ENCODE measurements at regions not wholly inside any gene's neighbourhood (a gene's known extent, or its start where the extent isn't known, plus 50 kb on each side); places are given as distances from the start of the nearest gene placed in this dataset.
"Not testable (repeated sequence)": the region's sequence is repeated elsewhere in the genome, so short reads cannot be mapped to it uniquely, and the experiment has no call there.

- no peak for ATAC-seq
Measured at GRCh38 chr5:9833871-9834270, 203.7 kb upstream of the TAS2R1 start.

GRCh38 chr5:9832921-9833320 lies 202.8 kb upstream of the TAS2R1 start:
- Mint-ChIP-seq H3K9me3 (no peaks in the 10 kb centered on the region), H3K4me3 (no peak overlapping the region), H3K36me3 (ENCODE audit: low read depth) (no peaks in the 10 kb centered on the region), H3K4me1 (no peaks in the 10 kb centered on the region), H3K27me3 (no peaks in the 10 kb centered on the region), H3K27ac (no peak overlapping the region)
- no peak for ATAC-seq
- no peak for DNase-seq

More at GRCh38 chr5:9833871-9834270, 203.7 kb upstream of the TAS2R1 start:
- no peaks in the 10 kb centered on the region for H3K9me3 Mint-ChIP-seq
- H3K36me3 Mint-ChIP-seq (ENCODE audit: low read depth) = no peaks in the 10 kb centered on the region
- H3K4me1 Mint-ChIP-seq = no peaks in the 10 kb centered on the region
- no peaks in the 10 kb centered on the region for H3K27me3 Mint-ChIP-seq
- DNase-seq = no peak
- no peak overlapping the region for H3K27ac Mint-ChIP-seq
- no peak overlapping the region for H3K4me3 Mint-ChIP-seq

GRCh38 chr5:9831823-9832222 lies 201.7 kb upstream of the TAS2R1 start:
- no peak overlapping the region for H3K4me3 Mint-ChIP-seq
- DNase-seq (no peak), ATAC-seq (no peak)
- no peaks in the 10 kb centered on the region for H3K27me3 Mint-ChIP-seq
- H3K27ac Mint-ChIP-seq = no peak overlapping the region
- H3K9me3 Mint-ChIP-seq = no peaks in the 10 kb centered on the region
- H3K36me3 Mint-ChIP-seq (ENCODE audit: low read depth) = no peaks in the 10 kb centered on the region
- H3K4me1 Mint-ChIP-seq = no peaks in the 10 kb centered on the region

GRCh38 chr5:9830184-9830583 lies 200.0 kb upstream of the TAS2R1 start:
- ATAC-seq (no peak), DNase-seq (no peak)
- Mint-ChIP-seq H3K27ac (no peak overlapping the region), H3K4me3 (no peak overlapping the region), H3K27me3 (no peaks in the 10 kb centered on the region), H3K9me3 (no peaks in the 10 kb centered on the region), H3K4me1 (no peaks in the 10 kb centered on the region), H3K36me3 (ENCODE audit: low read depth) (no peaks in the 10 kb centered on the region)

GRCh38 chr5:9829621-9830020 lies 199.5 kb upstream of the TAS2R1 start:
- no peaks in the 10 kb centered on the region for H3K9me3 Mint-ChIP-seq
- no peaks in the 10 kb centered on the region for H3K27me3 Mint-ChIP-seq
- H3K4me3 Mint-ChIP-seq = no peak overlapping the region
- H3K27ac Mint-ChIP-seq = no peak overlapping the region
- no peak for ATAC-seq
- no peaks in the 10 kb centered on the region for H3K4me1 Mint-ChIP-seq
- DNase-seq = no peak
- no peaks in the 10 kb centered on the region for H3K36me3 Mint-ChIP-seq (ENCODE audit: low read depth)

GRCh38 chr5:9820691-9821449 lies 190.7 kb upstream of the TAS2R1 start:
- H3K4me1 Mint-ChIP-seq = no peaks in the 10 kb centered on the region
- DNase-seq = no peak
- no peak overlapping the region for H3K4me3 Mint-ChIP-seq
- no peak for ATAC-seq
- H3K27ac Mint-ChIP-seq = no peak overlapping the region
- H3K9me3 Mint-ChIP-seq = no peaks in the 10 kb centered on the region
- H3K27me3 Mint-ChIP-seq = no peaks in the 10 kb centered on the region
- no peaks in the 10 kb centered on the region for H3K36me3 Mint-ChIP-seq (ENCODE audit: low read depth)

GRCh38 chr5:9818340-9818845 lies 188.2 kb upstream of the TAS2R1 start:
- ATAC-seq = no peak
- Mint-ChIP-seq H3K36me3 (ENCODE audit: low read depth) (no peaks in the 10 kb centered on the region), H3K27me3 (no peaks in the 10 kb centered on the region), H3K27ac (no peak overlapping the region), H3K9me3 (no peaks in the 10 kb centered on the region), H3K4me3 (no peak overlapping the region), H3K4me1 (no peaks in the 10 kb centered on the region)
- DNase-seq = no peak

GRCh38 chr5:9817819-9818218 lies 187.7 kb upstream of the TAS2R1 start:
- DNase-seq = no peak
- no peak for ATAC-seq
- Mint-ChIP-seq H3K4me1 (no peaks in the 10 kb centered on the region), H3K27ac (no peak overlapping the region), H3K4me3 (no peak overlapping the region), H3K27me3 (no peaks in the 10 kb centered on the region), H3K36me3 (ENCODE audit: low read depth) (no peaks in the 10 kb centered on the region), H3K9me3 (no peaks in the 10 kb centered on the region)

GRCh38 chr5:9815051-9815450 lies 184.9 kb upstream of the TAS2R1 start:
- H3K36me3 Mint-ChIP-seq (ENCODE audit: low read depth) = no peaks in the 10 kb centered on the region
- H3K9me3 Mint-ChIP-seq = no peaks in the 10 kb centered on the region
- H3K4me3 Mint-ChIP-seq = no peak overlapping the region
- no peak overlapping the region for H3K27ac Mint-ChIP-seq
- ATAC-seq = no peak
- no peak for DNase-seq
- H3K4me1 Mint-ChIP-seq = no peaks in the 10 kb centered on the region
- no peaks in the 10 kb centered on the region for H3K27me3 Mint-ChIP-seq

GRCh38 chr5:9813305-9813704 lies 183.2 kb upstream of the TAS2R1 start:
- Mint-ChIP-seq H3K27me3 (no peaks in the 10 kb centered on the region), H3K4me1 (no peaks in the 10 kb centered on the region), H3K27ac (no peak overlapping the region), H3K4me3 (no peak overlapping the region), H3K36me3 (ENCODE audit: low read depth) (no peaks in the 10 kb centered on the region), H3K9me3 (peaks cover 2% of the 10 kb centered on the region)
- no peak for ATAC-seq
- DNase-seq = no peak

- not testable (repeated sequence) for H3K4me1 Mint-ChIP-seq; DNase-seq; H3K4me3 Mint-ChIP-seq; H3K27ac Mint-ChIP-seq; H3K36me3 Mint-ChIP-seq (ENCODE audit: low read depth); H3K27me3 Mint-ChIP-seq; ATAC-seq
- H3K9me3 Mint-ChIP-seq = peaks cover 16% of the 10 kb centered on the region
Measured at GRCh38 chr5:9807366-9807765, 177.2 kb upstream of the TAS2R1 start.

- H3K27me3 Mint-ChIP-seq = no peaks in the 10 kb centered on the region
- no peaks in the 10 kb centered on the region for H3K36me3 Mint-ChIP-seq (ENCODE audit: low read depth)
- ATAC-seq (no peak), DNase-seq (no peak)
- peaks cover 8% of the 10 kb centered on the region for H3K9me3 Mint-ChIP-seq
- H3K27ac Mint-ChIP-seq = no peak overlapping the region
- H3K4me3 Mint-ChIP-seq = no peak overlapping the region
- no peaks in the 10 kb centered on the region for H3K4me1 Mint-ChIP-seq
Measured at GRCh38 chr5:9801908-9802307, 171.8 kb upstream of the TAS2R1 start.

- DNase-seq (no peak), ATAC-seq (no peak)
- Mint-ChIP-seq H3K4me1 (no peaks in the 10 kb centered on the region), H3K36me3 (ENCODE audit: low read depth) (no peaks in the 10 kb centered on the region), H3K27ac (no peak overlapping the region), H3K9me3 (peaks cover 3% of the 10 kb centered on the region), H3K27me3 (no peaks in the 10 kb centered on the region), H3K4me3 (no peak overlapping the region)
Measured at GRCh38 chr5:9799606-9800005, 169.5 kb upstream of the TAS2R1 start.

GRCh38 chr5:9790276-9790675 lies 160.1 kb upstream of the TAS2R1 start:
- Mint-ChIP-seq H3K27me3 (no peaks in the 10 kb centered on the region), H3K9me3 (no peaks in the 10 kb centered on the region), H3K4me1 (no peaks in the 10 kb centered on the region), H3K4me3 (no peak overlapping the region), H3K27ac (no peak overlapping the region), H3K36me3 (ENCODE audit: low read depth) (no peaks in the 10 kb centered on the region)
- no peak for DNase-seq
- no peak for ATAC-seq

- Mint-ChIP-seq H3K27ac (no peak overlapping the region), H3K4me3 (no peak overlapping the region)
Measured at GRCh38 chr5:9789777-9790176, 159.6 kb upstream of the TAS2R1 start.

More at GRCh38 chr5:9789777-9790176, 159.6 kb upstream of the TAS2R1 start:
- no peak for DNase-seq
- Mint-ChIP-seq H3K36me3 (ENCODE audit: low read depth) (no peaks in the 10 kb centered on the region), H3K9me3 (no peaks in the 10 kb centered on the region), H3K4me1 (no peaks in the 10 kb centered on the region), H3K27me3 (no peaks in the 10 kb centered on the region)
- ATAC-seq = no peak

Measured in activated naive CD8-positive, alpha-beta T cell treated with anti-CD3 and anti-CD28 coated beads, Interleukin-2, amount 50 U/mL, for 24 hours (primary cell).